ENCODE measurements at regions not wholly inside any gene's neighbourhood (a gene's known extent, or its start where the extent isn't known, plus 50 kb on each side); places are given as distances from the start of the nearest gene placed in this dataset.

DNA sequence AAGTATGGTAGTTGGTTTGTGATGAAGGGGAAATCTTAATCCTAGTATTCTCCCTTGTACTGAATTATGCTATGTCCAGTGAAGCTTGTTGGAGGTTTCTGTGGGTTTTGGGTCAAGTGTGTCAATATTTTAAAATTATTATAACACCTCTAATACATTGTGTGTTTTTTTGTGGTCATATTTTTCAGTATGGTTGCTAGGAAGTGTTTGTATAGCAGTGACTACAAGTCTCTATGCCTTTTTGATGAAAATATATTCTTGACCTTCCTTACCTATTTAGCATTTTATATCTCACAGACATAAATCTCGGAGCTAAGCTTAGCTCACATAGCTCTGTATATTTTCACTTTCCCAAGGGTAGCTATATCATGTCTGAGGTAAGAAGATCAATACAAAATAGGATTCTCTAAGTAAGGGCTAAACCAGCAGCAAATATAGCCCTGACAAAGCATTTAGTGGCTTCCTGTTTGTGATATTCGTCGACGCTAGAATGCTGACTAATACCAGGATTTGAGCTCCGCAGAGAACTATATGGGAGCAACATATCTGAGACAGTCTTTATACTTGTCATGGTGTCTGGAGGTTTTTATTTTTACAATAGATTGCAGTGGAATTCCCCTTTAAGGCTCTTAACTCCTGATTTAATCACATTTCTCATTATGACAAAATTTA, 82.3 kb downstream of the MACIR start:
- H3K36me3 ChIP-seq (ENCODE audit: control insufficient read depth, insufficient read depth, low read length) = no peaks in the 10 kb centered on the region
- BruUV-seq (replicated peaks) = no TSS peak

DNA sequence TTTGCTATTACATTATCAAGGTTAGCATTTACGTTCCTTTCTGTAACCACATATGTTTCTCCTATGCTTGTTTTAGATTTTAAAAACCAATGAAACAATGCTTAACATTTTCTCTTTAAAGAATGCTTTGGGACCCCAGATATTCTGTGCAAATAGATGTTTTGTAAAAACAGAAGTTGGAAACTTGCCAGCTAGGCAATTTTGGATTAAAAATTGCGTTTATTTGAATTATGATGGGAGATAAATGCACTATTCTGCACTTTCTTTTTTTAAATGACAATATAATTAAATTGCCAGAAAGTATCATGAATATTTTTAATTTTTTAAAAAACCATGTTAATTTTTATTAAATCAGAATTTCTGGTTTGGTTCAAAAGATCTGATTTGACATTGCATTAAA, 81.6 kb downstream of the MACIR start:
- DNase-seq (ENCODE audit: low read depth, low spot score) = no peak
- no peak overlapping the region for H3K27ac ChIP-seq (ENCODE audit: low read length)
- H3K27me3 ChIP-seq (ENCODE audit: control insufficient read depth, insufficient read depth, low read length) = no peaks in the 10 kb centered on the region
- no peak overlapping the region for H3K4me3 ChIP-seq (ENCODE audit: low read depth in 2 of 2, low read length in 2 of 2)
- intact Hi-C loops (cut with micrococcal nuclease; ENCODE audit: unreplicated experiment) = no loop called here
- H3K4me1 ChIP-seq (ENCODE audit: control insufficient read depth, insufficient read depth, low read length) = no peaks in the 10 kb centered on the region
- ATAC-seq = no peak
- BruUV-seq (replicated peaks) = no TSS peak
- CTCF ChIA-PET = no interaction called here
- POLR2A ChIA-PET = no interaction called here
- in situ Hi-C loops (cut with HindIII; ENCODE audit: low pct_unique_long_range_greater_than_20kb, low sequenced_read_pairs) = no loop called here
- no peaks in the 10 kb centered on the region for H3K36me3 ChIP-seq (ENCODE audit: control insufficient read depth, insufficient read depth, low read length)
- no peaks in the 10 kb centered on the region for H3K9me3 ChIP-seq (ENCODE audit: control insufficient read depth, insufficient read depth, low read depth, low read length)
- no peak for TF ChIP-seq POLR2AphosphoS5 (IDR thresholded peaks at IDR 0.05; ENCODE audit: low read depth, low read length)
- TF ChIP-seq, protein P1, sequence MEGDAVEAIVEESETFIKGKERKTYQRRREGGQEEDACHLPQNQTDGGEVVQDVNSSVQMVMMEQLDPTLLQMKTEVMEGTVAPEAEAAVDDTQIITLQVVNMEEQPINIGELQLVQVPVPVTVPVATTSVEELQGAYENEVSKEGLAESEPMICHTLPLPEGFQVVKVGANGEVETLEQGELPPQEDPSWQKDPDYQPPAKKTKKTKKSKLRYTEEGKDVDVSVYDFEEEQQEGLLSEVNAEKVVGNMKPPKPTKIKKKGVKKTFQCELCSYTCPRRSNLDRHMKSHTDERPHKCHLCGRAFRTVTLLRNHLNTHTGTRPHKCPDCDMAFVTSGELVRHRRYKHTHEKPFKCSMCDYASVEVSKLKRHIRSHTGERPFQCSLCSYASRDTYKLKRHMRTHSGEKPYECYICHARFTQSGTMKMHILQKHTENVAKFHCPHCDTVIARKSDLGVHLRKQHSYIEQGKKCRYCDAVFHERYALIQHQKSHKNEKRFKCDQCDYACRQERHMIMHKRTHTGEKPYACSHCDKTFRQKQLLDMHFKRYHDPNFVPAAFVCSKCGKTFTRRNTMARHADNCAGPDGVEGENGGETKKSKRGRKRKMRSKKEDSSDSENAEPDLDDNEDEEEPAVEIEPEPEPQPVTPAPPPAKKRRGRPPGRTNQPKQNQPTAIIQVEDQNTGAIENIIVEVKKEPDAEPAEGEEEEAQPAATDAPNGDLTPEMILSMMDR (IDR thresholded peaks at IDR 0.05) = no peak
- TF ChIP-seq SIN3A (IDR thresholded peaks at IDR 0.05; ENCODE audit: borderline replicate concordance, insufficient read depth, low read depth, low read length) = no peak
- TF ChIP-seq, protein P2, sequence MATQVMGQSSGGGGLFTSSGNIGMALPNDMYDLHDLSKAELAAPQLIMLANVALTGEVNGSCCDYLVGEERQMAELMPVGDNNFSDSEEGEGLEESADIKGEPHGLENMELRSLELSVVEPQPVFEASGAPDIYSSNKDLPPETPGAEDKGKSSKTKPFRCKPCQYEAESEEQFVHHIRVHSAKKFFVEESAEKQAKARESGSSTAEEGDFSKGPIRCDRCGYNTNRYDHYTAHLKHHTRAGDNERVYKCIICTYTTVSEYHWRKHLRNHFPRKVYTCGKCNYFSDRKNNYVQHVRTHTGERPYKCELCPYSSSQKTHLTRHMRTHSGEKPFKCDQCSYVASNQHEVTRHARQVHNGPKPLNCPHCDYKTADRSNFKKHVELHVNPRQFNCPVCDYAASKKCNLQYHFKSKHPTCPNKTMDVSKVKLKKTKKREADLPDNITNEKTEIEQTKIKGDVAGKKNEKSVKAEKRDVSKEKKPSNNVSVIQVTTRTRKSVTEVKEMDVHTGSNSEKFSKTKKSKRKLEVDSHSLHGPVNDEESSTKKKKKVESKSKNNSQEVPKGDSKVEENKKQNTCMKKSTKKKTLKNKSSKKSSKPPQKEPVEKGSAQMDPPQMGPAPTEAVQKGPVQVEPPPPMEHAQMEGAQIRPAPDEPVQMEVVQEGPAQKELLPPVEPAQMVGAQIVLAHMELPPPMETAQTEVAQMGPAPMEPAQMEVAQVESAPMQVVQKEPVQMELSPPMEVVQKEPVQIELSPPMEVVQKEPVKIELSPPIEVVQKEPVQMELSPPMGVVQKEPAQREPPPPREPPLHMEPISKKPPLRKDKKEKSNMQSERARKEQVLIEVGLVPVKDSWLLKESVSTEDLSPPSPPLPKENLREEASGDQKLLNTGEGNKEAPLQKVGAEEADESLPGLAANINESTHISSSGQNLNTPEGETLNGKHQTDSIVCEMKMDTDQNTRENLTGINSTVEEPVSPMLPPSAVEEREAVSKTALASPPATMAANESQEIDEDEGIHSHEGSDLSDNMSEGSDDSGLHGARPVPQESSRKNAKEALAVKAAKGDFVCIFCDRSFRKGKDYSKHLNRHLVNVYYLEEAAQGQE (IDR thresholded peaks at IDR 0.05; ENCODE audit: insufficient read depth in 1 of 2, low read depth in 2 of 2, low read length in 1 of 2) = no peak

More for the DNA sequence above, 82.3 kb downstream of the MACIR start:
- H3K9me3 ChIP-seq (ENCODE audit: control insufficient read depth, insufficient read depth, low read depth, low read length) = no peaks in the 10 kb centered on the region
- H3K4me1 ChIP-seq (ENCODE audit: control insufficient read depth, insufficient read depth, low read length) = no peaks in the 10 kb centered on the region
- POLR2A ChIA-PET = no interaction called here
- no peak for TF ChIP-seq POLR2AphosphoS5 (IDR thresholded peaks at IDR 0.05; ENCODE audit: low read depth, low read length)
- TF ChIP-seq, protein P2 (IDR thresholded peaks at IDR 0.05; ENCODE audit: insufficient read depth in 1 of 2, low read depth in 2 of 2, low read length in 1 of 2) = no peak
- no peak for TF ChIP-seq TCF7L2 (IDR thresholded peaks at IDR 0.05; ENCODE audit: low read depth, low read length)
- TF ChIP-seq, protein P1 (IDR thresholded peaks at IDR 0.05) = no peak
- no peak for TF ChIP-seq SIN3A (IDR thresholded peaks at IDR 0.05; ENCODE audit: borderline replicate concordance, insufficient read depth, low read depth, low read length)
- H3K4me3 ChIP-seq (ENCODE audit: low read depth in 2 of 2, low read length in 2 of 2) = no peak overlapping the region
- intact Hi-C loops (cut with micrococcal nuclease; ENCODE audit: unreplicated experiment) (no loop called here), in situ Hi-C loops (cut with HindIII; ENCODE audit: low pct_unique_long_range_greater_than_20kb, low sequenced_read_pairs) (no loop called here)
- DNase-seq (ENCODE audit: low read depth, low spot score) (no peak), ATAC-seq (no peak)
- H3K27ac ChIP-seq (ENCODE audit: low read length) = no peak overlapping the region
- H3K27me3 ChIP-seq (ENCODE audit: control insufficient read depth, insufficient read depth, low read length) = no peaks in the 10 kb centered on the region
- CTCF ChIA-PET = interaction anchor here (0.6 kb wide), 1 partner anchor 11 kb away, joined by 4 read pairs; no protein-coding TSS in a partner anchor

All from Panc1 (cell line).